ENCODE measurements at regions not wholly inside any gene's neighbourhood (a gene's known extent, or its start where the extent isn't known, plus 50 kb on each side); places are given as distances from the start of the nearest gene placed in this dataset.

DNA sequence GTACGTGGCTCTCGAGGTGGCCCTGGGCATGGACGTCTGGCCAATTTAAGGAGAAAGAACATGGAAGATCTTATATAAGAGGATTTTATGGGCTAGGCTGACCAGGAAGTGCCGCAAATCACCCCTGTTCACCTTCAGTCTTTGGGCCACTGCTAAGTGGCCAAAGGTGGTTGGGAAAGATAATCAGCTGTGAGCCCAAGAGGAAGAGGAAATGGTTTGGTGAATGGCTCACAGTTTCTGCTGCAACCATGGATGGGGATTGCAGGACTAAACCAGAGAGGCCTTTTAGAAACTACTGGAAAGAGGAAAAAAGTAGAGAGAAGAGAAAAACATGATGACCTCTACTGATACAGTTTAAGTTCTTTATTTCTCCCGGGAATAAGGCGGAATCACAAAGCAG, 96.0 kb upstream of the ARHGAP20 start:
- no peak overlapping the region for H3K4ac ChIP-seq (ENCODE audit: low read depth, low read length)

DNA sequence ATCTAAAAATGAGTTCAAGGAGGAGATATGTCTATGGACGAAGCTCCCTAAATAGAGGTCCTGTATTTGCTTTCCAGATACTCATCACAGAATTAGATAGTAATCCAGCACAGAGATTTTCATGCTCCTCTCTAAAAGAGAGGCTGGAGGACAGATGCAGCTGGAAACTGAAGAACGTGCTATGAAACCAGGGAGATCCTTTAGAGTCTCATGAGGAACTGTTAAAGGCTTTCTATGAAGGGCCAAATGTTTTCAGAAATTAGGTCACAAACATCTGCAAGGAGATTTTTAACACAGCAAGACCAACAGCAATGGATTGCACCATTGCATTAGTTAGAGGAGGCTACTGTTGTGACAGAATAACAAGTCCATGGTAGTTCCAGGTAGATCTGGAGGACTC, 95.6 kb upstream of the ARHGAP20 start:
- Histone ChIP-seq H3K23ac (ENCODE audit: low read length) (no peak overlapping the region), H3K79me1 (ENCODE audit: low read length) (no peaks in the 10 kb centered on the region), H4K8ac (ENCODE audit: low read depth, low read length) (no peak overlapping the region), H3K36me3 (ENCODE audit: control insufficient read depth in 1 of 2, insufficient read depth in 2 of 2, low read length in 2 of 2) (no peaks in the 10 kb centered on the region), H3K4me2 (ENCODE audit: low read length) (no peak overlapping the region), H2BK12ac (ENCODE audit: low read length) (no peak overlapping the region), H2BK5ac (ENCODE audit: low read depth, low read length, poor library complexity) (no peak overlapping the region), H2AK5ac (ENCODE audit: low read length) (no peak overlapping the region), H3K27me3 (ENCODE audit: insufficient read depth, low read length) (no peaks in the 10 kb centered on the region), H3K27ac (ENCODE audit: low read depth, low read length) (no peak overlapping the region), H2BK120ac (ENCODE audit: insufficient read depth, low read length, poor library complexity) (no peak overlapping the region), H3K9me3 (ENCODE audit: insufficient read depth, low read depth, low read length) (no peaks in the 10 kb centered on the region), H3K9ac (ENCODE audit: low read length) (no peak overlapping the region), H3K14ac (ENCODE audit: low read length) (no peak overlapping the region), H2AFZ (ENCODE audit: insufficient read depth, low read length, poor library complexity) (no peak overlapping the region), H3K18ac (ENCODE audit: low read length) (no peak overlapping the region), H4K91ac (ENCODE audit: low read depth, low read length) (no peak overlapping the region), H3K79me2 (ENCODE audit: control insufficient read depth, insufficient read depth, low read length, poor library complexity) (no peaks in the 10 kb centered on the region), H3K4me1 (ENCODE audit: control insufficient read depth in 1 of 2, insufficient read depth in 2 of 2, low read length in 2 of 2) (no peaks in the 10 kb centered on the region), H3K4me3 (ENCODE audit: low read depth, low read length) (no peak overlapping the region), H3K4ac (ENCODE audit: low read depth, low read length) (no peak overlapping the region), H4K12ac (ENCODE audit: low read depth, low read length) (no peak overlapping the region)
- DNase-seq, result no peak
- WGBS (ENCODE audit: extremely low coverage, insufficient coverage, insufficient read length), result no CpG with 5 or more reads among the region's 2 CpGs

More for the DNA sequence above, 96.0 kb upstream of the ARHGAP20 start:
- no peak overlapping the region for H2BK5ac ChIP-seq (ENCODE audit: low read depth, low read length, poor library complexity)
- no peak overlapping the region for H2AFZ ChIP-seq (ENCODE audit: insufficient read depth, low read length, poor library complexity)
- DNase-seq, result no peak
- H2BK12ac ChIP-seq (ENCODE audit: low read length), result no peak overlapping the region
- H3K23ac ChIP-seq (ENCODE audit: low read length), result no peak overlapping the region
- H3K9ac ChIP-seq (ENCODE audit: low read length), result no peak overlapping the region
- H4K12ac ChIP-seq (ENCODE audit: low read depth, low read length), result no peak overlapping the region
- no peaks in the 10 kb centered on the region for H3K36me3 ChIP-seq (ENCODE audit: control insufficient read depth in 1 of 2, insufficient read depth in 2 of 2, low read length in 2 of 2)
- no peak overlapping the region for H3K4me3 ChIP-seq (ENCODE audit: low read depth, low read length)
- no peak overlapping the region for H3K14ac ChIP-seq (ENCODE audit: low read length)
- no peaks in the 10 kb centered on the region for H3K4me1 ChIP-seq (ENCODE audit: control insufficient read depth in 1 of 2, insufficient read depth in 2 of 2, low read length in 2 of 2)
- H3K79me1 ChIP-seq (ENCODE audit: low read length), result no peaks in the 10 kb centered on the region
- no peak overlapping the region for H4K91ac ChIP-seq (ENCODE audit: low read depth, low read length)
- H4K8ac ChIP-seq (ENCODE audit: low read depth, low read length), result no peak overlapping the region
- no peak overlapping the region for H2AK5ac ChIP-seq (ENCODE audit: low read length)
- no CpG with 5 or more reads among the region's 6 CpGs for WGBS (ENCODE audit: extremely low coverage, insufficient coverage, insufficient read length)
- H3K4me2 ChIP-seq (ENCODE audit: low read length), result no peak overlapping the region
- no peaks in the 10 kb centered on the region for H3K9me3 ChIP-seq (ENCODE audit: insufficient read depth, low read depth, low read length)
- H3K27ac ChIP-seq (ENCODE audit: low read depth, low read length), result no peak overlapping the region
- no peaks in the 10 kb centered on the region for H3K79me2 ChIP-seq (ENCODE audit: control insufficient read depth, insufficient read depth, low read length, poor library complexity)
- no peak overlapping the region for H3K18ac ChIP-seq (ENCODE audit: low read length)
- no peak overlapping the region for H2BK120ac ChIP-seq (ENCODE audit: insufficient read depth, low read length, poor library complexity)
- H3K27me3 ChIP-seq (ENCODE audit: insufficient read depth, low read length), result no peaks in the 10 kb centered on the region

GRCh38 chr11:110805756-110806155, 93.5 kb upstream of the ARHGAP20 start:
- no peak for DNase-seq
- Histone ChIP-seq H3K9ac (ENCODE audit: low read length) (no peak overlapping the region), H3K27me3 (ENCODE audit: insufficient read depth, low read length) (no peaks in the 10 kb centered on the region), H3K4ac (ENCODE audit: low read depth, low read length) (no peak overlapping the region), H2BK120ac (ENCODE audit: insufficient read depth, low read length, poor library complexity) (no peak overlapping the region), H3K79me2 (ENCODE audit: control insufficient read depth, insufficient read depth, low read length, poor library complexity) (no peaks in the 10 kb centered on the region), H3K23ac (ENCODE audit: low read length) (peak overlapping the region; percentile 73), H2AK5ac (ENCODE audit: low read length) (no peak overlapping the region), H3K27ac (ENCODE audit: low read depth, low read length) (no peak overlapping the region), H3K36me3 (ENCODE audit: control insufficient read depth in 1 of 2, insufficient read depth in 2 of 2, low read length in 2 of 2) (no peaks in the 10 kb centered on the region), H3K18ac (ENCODE audit: low read length) (no peak overlapping the region), H2BK5ac (ENCODE audit: low read depth, low read length, poor library complexity) (no peak overlapping the region), H4K8ac (ENCODE audit: low read depth, low read length) (no peak overlapping the region), H4K91ac (ENCODE audit: low read depth, low read length) (no peak overlapping the region), H3K4me2 (ENCODE audit: low read length) (no peak overlapping the region), H2AFZ (ENCODE audit: insufficient read depth, low read length, poor library complexity) (no peak overlapping the region), H3K4me1 (ENCODE audit: control insufficient read depth in 1 of 2, insufficient read depth in 2 of 2, low read length in 2 of 2) (no peaks in the 10 kb centered on the region), H4K12ac (ENCODE audit: low read depth, low read length) (no peak overlapping the region), H3K4me3 (ENCODE audit: low read depth, low read length) (no peak overlapping the region), H3K9me3 (ENCODE audit: insufficient read depth, low read depth, low read length) (no peaks in the 10 kb centered on the region), H3K79me1 (ENCODE audit: low read length) (no peaks in the 10 kb centered on the region), H3K14ac (ENCODE audit: low read length) (no peak overlapping the region), H2BK12ac (ENCODE audit: low read length) (no peak overlapping the region)
- no CpG with 5 or more reads among the region's 1 CpG for WGBS (ENCODE audit: extremely low coverage, insufficient coverage, insufficient read length)

DNA sequence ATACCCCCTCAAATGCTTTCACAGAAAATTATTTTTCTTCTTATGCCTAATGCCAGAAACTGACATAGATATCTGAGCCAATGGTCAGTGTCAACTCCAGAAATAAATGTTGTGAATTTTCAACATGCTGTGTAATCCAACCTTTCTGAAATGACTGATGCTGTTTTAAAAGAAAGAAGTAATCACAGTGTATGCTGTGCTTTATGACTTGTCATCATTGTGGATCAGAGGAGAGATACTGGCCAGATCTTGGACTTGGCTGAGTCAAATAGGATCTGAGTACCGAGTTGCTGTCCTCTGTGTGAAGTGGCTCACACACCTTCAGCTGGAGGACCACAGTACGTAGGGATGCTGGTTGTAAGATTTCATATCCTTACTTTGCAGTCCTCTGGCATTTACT, 89.9 kb upstream of the ARHGAP20 start:
- H2AK5ac ChIP-seq (ENCODE audit: low read length), result no peak overlapping the region
- H3K4me3 ChIP-seq (ENCODE audit: low read depth, low read length), result no peak overlapping the region
- H3K18ac ChIP-seq (ENCODE audit: low read length), result no peak overlapping the region
- H2BK12ac ChIP-seq (ENCODE audit: low read length), result no peak overlapping the region
- H3K27me3 ChIP-seq (ENCODE audit: insufficient read depth, low read length), result no peaks in the 10 kb centered on the region
- H4K12ac ChIP-seq (ENCODE audit: low read depth, low read length), result no peak overlapping the region
- H3K79me1 ChIP-seq (ENCODE audit: low read length), result no peaks in the 10 kb centered on the region
- no CpG with 5 or more reads among the region's 2 CpGs for WGBS (ENCODE audit: extremely low coverage, insufficient coverage, insufficient read length)
- no peak overlapping the region for H2BK120ac ChIP-seq (ENCODE audit: insufficient read depth, low read length, poor library complexity)
- H3K4me1 ChIP-seq (ENCODE audit: control insufficient read depth in 1 of 2, insufficient read depth in 2 of 2, low read length in 2 of 2), result no peaks in the 10 kb centered on the region
- H4K8ac ChIP-seq (ENCODE audit: low read depth, low read length), result no peak overlapping the region
- H3K23ac ChIP-seq (ENCODE audit: low read length), result no peak overlapping the region
- H3K4ac ChIP-seq (ENCODE audit: low read depth, low read length), result no peak overlapping the region
- H3K14ac ChIP-seq (ENCODE audit: low read length), result no peak overlapping the region
- no peak overlapping the region for H3K27ac ChIP-seq (ENCODE audit: low read depth, low read length)
- H4K91ac ChIP-seq (ENCODE audit: low read depth, low read length), result no peak overlapping the region
- H2BK5ac ChIP-seq (ENCODE audit: low read depth, low read length, poor library complexity), result no peak overlapping the region
- peaks cover 2% of the 10 kb centered on the region for H3K9me3 ChIP-seq (ENCODE audit: insufficient read depth, low read depth, low read length)
- no peak for DNase-seq
- no peak overlapping the region for H3K4me2 ChIP-seq (ENCODE audit: low read length)
- H3K9ac ChIP-seq (ENCODE audit: low read length), result no peak overlapping the region
- H3K36me3 ChIP-seq (ENCODE audit: control insufficient read depth in 1 of 2, insufficient read depth in 2 of 2, low read length in 2 of 2), result no peaks in the 10 kb centered on the region
- H2AFZ ChIP-seq (ENCODE audit: insufficient read depth, low read length, poor library complexity), result no peak overlapping the region
- no peaks in the 10 kb centered on the region for H3K79me2 ChIP-seq (ENCODE audit: control insufficient read depth, insufficient read depth, low read length, poor library complexity)
